SU-DHL-6 (cell line): ENCODE measurements at regions not wholly inside any gene's neighbourhood (a gene's known extent, or its start where the extent isn't known, plus 50 kb on each side); places are given as distances from the start of the nearest gene placed in this dataset.

Experiments
- H2AFZ ChIP-seq: fragments of 200-600 bp; sonication (generic); 2 replicates; pipeline ENCODE4 v1.6.1; 2014; ENCODE audit warnings: low read depth, mild to moderate bottlenecking, moderate library complexity, mixed read lengths, antibody characterized with exemption, low read length; ENCODE audit not compliant: severe bottlenecking
- H3F3A ChIP-seq: fragments of 200-600 bp; shearing (Covaris generic); 2 replicates; pipeline ENCODE4 v1.6.0; 2016; ENCODE audit warnings: antibody characterized with exemption, mild to moderate bottlenecking; ENCODE audit not compliant: insufficient read depth
- H3K27ac ChIP-seq: fragments of 200-600 bp; sonication (generic); 2 replicates; pipeline ENCODE4 v1.5.1; 2016; ENCODE audit warnings: low read depth, mild to moderate bottlenecking, low read length, moderate library complexity, mixed read lengths
- H3K27me3 ChIP-seq: fragments of 200-600 bp; sonication (generic), shearing (Covaris generic); 2 replicates; pipeline ENCODE4 v1.6.0; 2014; ENCODE audit warnings: mild to moderate bottlenecking, low read length
- H3K36me3 ChIP-seq: fragments of 200-600 bp; sonication (generic); 2 replicates; pipeline ENCODE4 v1.6.1; 2014; ENCODE audit warnings: mild to moderate bottlenecking, low read length, mixed read lengths
- H3K4me2 ChIP-seq: fragments of 300-600, 200-600 bp; shearing (Covaris generic), sonication (generic); 2 replicates; pipeline ENCODE4 v1.6.0; 2014; ENCODE audit warnings: low read length, low read depth, mild to moderate bottlenecking; ENCODE audit not compliant: poor library complexity, severe bottlenecking
- H3K4me3 ChIP-seq: fragments of 200-600 bp; sonication (generic); 2 replicates; pipeline ENCODE4 v1.5.1; 2014; ENCODE audit warnings: antibody characterized with exemption, low read length, mild to moderate bottlenecking, mixed read lengths; ENCODE audit not compliant: insufficient read depth, poor library complexity, severe bottlenecking
- H3K79me2 ChIP-seq: fragments of 200-600 bp; sonication (generic); 2 replicates; pipeline ENCODE4 v1.6.1; 2014; ENCODE audit warnings: mild to moderate bottlenecking, low read length, moderate library complexity; ENCODE audit not compliant: insufficient read depth
- H3K9ac ChIP-seq: fragments of 200-600 bp; sonication (generic); 2 replicates; pipeline ENCODE4 v1.7.0; 2014; ENCODE audit warnings: mild to moderate bottlenecking, low read length
- H3K9me2 ChIP-seq: fragments of 200-600 bp; sonication (generic); replicated peaks from 2 replicates; pipeline ENCODE4 v1.6.1; 2014; ENCODE audit warnings: low read length; ENCODE audit not compliant: insufficient read depth
- H3K9me3 ChIP-seq: fragments of 200-600 bp; sonication (generic); 2 replicates; pipeline ENCODE4 v1.6.1; 2014; ENCODE audit warnings: low read length, mixed read lengths; ENCODE audit not compliant: insufficient read depth
- H4K20me1 ChIP-seq: fragments of 200-600 bp; sonication (generic); 2 replicates; pipeline ENCODE4 v1.6.1; 2014; ENCODE audit warnings: low read depth, mild to moderate bottlenecking, antibody characterized with exemption, low read length, moderate library complexity, mixed read lengths
- EZH2phosphoT487 ChIP-seq: fragments of 200-600 bp; sonication (generic), shearing (Covaris generic); conservative IDR thresholded peaks from 2 replicates; pipeline ENCODE4 v1.6.1; 2018; ENCODE audit warnings: mild to moderate bottlenecking, antibody characterized with exemption, low read length, moderate library complexity, mixed read lengths
- TF ChIP-seq, protein P1 (sequence below): fragments of 200-600 bp; sonication (generic); IDR thresholded peaks from one replicate; pipeline ENCODE4 v1.5.1; 2017; ENCODE audit warnings: antibody characterized with exemption, mild to moderate bottlenecking, low read length, moderate library complexity; ENCODE audit not compliant: insufficient read depth, poor library complexity, severe bottlenecking

DNA sequence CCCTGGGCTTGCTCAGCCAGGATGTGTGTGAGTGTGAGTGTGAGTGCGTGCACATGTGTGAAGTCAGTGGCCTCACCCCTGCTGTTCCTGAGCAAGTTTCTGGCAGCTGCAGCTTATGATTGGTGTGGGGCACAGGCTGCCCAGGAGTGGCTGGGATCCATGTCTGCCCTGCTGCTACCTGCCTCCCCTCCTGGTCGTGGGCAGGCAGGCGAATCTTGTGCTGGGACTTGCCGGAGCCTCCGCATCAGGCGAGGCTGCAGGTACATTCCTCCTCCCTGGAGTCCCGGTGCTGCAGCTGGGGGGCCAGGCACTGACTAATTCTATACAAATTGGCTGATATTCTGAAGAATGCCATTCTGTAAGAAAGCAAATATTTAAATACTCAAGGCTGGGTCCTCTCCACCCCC lies 85.6 kb upstream of the WNT4 start:
- no peak overlapping the region for H3K27ac ChIP-seq
- TF ChIP-seq, protein P1, sequence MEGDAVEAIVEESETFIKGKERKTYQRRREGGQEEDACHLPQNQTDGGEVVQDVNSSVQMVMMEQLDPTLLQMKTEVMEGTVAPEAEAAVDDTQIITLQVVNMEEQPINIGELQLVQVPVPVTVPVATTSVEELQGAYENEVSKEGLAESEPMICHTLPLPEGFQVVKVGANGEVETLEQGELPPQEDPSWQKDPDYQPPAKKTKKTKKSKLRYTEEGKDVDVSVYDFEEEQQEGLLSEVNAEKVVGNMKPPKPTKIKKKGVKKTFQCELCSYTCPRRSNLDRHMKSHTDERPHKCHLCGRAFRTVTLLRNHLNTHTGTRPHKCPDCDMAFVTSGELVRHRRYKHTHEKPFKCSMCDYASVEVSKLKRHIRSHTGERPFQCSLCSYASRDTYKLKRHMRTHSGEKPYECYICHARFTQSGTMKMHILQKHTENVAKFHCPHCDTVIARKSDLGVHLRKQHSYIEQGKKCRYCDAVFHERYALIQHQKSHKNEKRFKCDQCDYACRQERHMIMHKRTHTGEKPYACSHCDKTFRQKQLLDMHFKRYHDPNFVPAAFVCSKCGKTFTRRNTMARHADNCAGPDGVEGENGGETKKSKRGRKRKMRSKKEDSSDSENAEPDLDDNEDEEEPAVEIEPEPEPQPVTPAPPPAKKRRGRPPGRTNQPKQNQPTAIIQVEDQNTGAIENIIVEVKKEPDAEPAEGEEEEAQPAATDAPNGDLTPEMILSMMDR = no peak
- no peaks in the 10 kb centered on the region for H4K20me1 ChIP-seq
- no peak overlapping the region for H3K9ac ChIP-seq
- H3K4me2 ChIP-seq = no peak overlapping the region
- H2AFZ ChIP-seq = no peak overlapping the region
- no peaks in the 10 kb centered on the region for H3F3A ChIP-seq
- no peaks in the 10 kb centered on the region for H3K9me3 ChIP-seq
- no peaks in the 10 kb centered on the region for H3K9me2 ChIP-seq
- H3K36me3 ChIP-seq = no peaks in the 10 kb centered on the region
- no peak overlapping the region for H3K4me3 ChIP-seq
- H3K79me2 ChIP-seq = no peaks in the 10 kb centered on the region
- no peaks in the 10 kb centered on the region for H3K27me3 ChIP-seq

DNA sequence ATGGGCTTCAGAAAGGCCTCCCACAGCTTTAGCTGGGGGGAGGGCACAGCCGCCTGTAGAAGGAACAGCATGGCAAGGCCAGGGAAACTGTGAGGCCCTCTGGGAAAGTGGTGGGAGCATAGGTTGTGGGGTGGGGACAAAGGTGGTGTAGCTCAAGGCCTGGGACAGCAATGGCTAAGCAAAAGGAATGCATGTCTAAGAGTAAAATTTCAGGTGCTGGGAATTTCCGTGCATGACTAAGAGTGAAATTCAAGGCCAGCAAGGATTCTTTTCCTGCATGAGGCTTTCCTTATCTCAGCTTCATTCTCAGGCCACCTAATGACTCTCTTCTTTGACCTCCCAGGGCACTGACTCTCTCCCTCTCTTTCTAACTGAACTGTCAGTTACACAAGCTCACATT lies 86.5 kb upstream of the WNT4 start:
- no peak overlapping the region for H3K9ac ChIP-seq

DNA sequence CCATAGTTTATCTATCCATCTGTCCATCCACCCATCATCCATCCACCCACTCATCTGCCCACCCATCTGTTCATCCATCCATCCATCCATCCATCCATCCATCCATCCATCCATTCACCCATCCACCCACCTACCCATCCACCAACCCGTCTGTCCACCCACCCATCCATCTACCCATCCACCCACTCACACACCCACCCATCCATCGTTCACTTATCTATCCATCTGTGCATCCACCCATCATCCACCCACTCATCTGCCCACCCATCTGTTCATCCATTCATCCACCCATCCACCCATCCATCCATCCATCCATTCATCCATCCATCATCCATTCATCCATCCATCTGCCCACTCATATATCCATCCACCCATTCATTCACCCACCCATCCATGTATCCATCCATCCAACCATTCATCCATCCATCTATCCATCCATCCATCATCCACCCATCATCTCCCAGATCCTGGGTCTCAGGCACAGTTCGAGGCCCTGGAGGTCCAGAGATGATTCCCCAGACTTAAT lies 88.2 kb upstream of the WNT4 start:
- no peak overlapping the region for H2AFZ ChIP-seq
- no peaks in the 10 kb centered on the region for H3K79me2 ChIP-seq
- no peak overlapping the region for H3K4me2 ChIP-seq
- no peaks in the 10 kb centered on the region for H3K9me2 ChIP-seq
- H3K9me3 ChIP-seq = no peaks in the 10 kb centered on the region
- H3K27me3 ChIP-seq = no peaks in the 10 kb centered on the region
- H3F3A ChIP-seq = no peaks in the 10 kb centered on the region
- no peaks in the 10 kb centered on the region for H3K36me3 ChIP-seq
- H3K9ac ChIP-seq = no peak overlapping the region
- no peak overlapping the region for H3K4me3 ChIP-seq
- H4K20me1 ChIP-seq = no peaks in the 10 kb centered on the region
- no peak overlapping the region for H3K27ac ChIP-seq
- no peak for TF ChIP-seq EZH2phosphoT487
- TF ChIP-seq, protein P1 = no peak

More for the DNA sequence above, 86.5 kb upstream of the WNT4 start:
- no peaks in the 10 kb centered on the region for H3K36me3 ChIP-seq
- H3K27ac ChIP-seq = no peak overlapping the region
- no peak overlapping the region for H3K4me2 ChIP-seq
- H2AFZ ChIP-seq = no peak overlapping the region
- no peaks in the 10 kb centered on the region for H3F3A ChIP-seq
- no peaks in the 10 kb centered on the region for H4K20me1 ChIP-seq
- no peak for TF ChIP-seq EZH2phosphoT487
- TF ChIP-seq, protein P1 = no peak
- H3K4me3 ChIP-seq = no peak overlapping the region
- no peaks in the 10 kb centered on the region for H3K79me2 ChIP-seq
- no peaks in the 10 kb centered on the region for H3K27me3 ChIP-seq
- no peaks in the 10 kb centered on the region for H3K9me2 ChIP-seq
- no peaks in the 10 kb centered on the region for H3K9me3 ChIP-seq
